ENCODE measurements at regions not wholly inside any gene's neighbourhood (a gene's known extent, or its start where the extent isn't known, plus 50 kb on each side); places are given as distances from the start of the nearest gene placed in this dataset.
"Not testable (repeated sequence)": the region's sequence is repeated elsewhere in the genome, so short reads cannot be mapped to it uniquely, and the experiment has no call there.

DNA sequence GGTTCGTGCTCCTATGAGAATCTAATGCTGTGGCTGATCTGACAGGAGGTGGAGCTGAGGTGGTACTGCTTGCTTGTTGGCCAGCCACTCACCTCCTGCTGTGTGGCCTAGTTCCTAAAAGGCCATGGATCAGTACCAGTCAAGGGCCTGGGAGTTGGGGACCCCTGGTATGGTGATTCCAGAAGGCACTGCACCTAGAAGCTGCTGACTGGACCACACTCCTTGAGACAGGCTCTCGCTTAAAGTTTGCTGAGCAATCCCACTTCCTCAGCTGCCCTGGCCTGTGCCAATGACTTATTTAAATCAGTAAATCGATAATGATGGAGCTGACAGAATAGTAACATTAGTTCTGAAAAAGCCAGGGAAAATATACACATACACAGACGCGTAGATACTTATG lies 98.6 kb upstream of the LYZL2 start:
- Histone ChIP-seq H3K27ac (no peak overlapping the region), H3K9me3 (no peaks in the 10 kb centered on the region), H3K4me1 (peaks cover 0 to 6% (median 1%) of the 10 kb centered on the region in 4 donors), H3K27me3 (no peaks in the 10 kb centered on the region), H3K36me3 (no peaks in the 10 kb centered on the region), H3K4me3 (no peak overlapping the region)
- no peak for ATAC-seq (ENCODE audit: low FRiP score in 2 of 2)
- WGBS, 2 donors, result 90 to 95% methylated on average over 5 of the region's 5 CpGs
- no peak for DNase-seq
- TF ChIP-seq POLR2A (IDR thresholded peaks at IDR 0.05) (no peak), POLR2AphosphoS5 (IDR thresholded peaks at IDR 0.05) (no peak), EP300 (IDR thresholded peaks at IDR 0.05) (no peak)
- TF ChIP-seq, protein P1, sequence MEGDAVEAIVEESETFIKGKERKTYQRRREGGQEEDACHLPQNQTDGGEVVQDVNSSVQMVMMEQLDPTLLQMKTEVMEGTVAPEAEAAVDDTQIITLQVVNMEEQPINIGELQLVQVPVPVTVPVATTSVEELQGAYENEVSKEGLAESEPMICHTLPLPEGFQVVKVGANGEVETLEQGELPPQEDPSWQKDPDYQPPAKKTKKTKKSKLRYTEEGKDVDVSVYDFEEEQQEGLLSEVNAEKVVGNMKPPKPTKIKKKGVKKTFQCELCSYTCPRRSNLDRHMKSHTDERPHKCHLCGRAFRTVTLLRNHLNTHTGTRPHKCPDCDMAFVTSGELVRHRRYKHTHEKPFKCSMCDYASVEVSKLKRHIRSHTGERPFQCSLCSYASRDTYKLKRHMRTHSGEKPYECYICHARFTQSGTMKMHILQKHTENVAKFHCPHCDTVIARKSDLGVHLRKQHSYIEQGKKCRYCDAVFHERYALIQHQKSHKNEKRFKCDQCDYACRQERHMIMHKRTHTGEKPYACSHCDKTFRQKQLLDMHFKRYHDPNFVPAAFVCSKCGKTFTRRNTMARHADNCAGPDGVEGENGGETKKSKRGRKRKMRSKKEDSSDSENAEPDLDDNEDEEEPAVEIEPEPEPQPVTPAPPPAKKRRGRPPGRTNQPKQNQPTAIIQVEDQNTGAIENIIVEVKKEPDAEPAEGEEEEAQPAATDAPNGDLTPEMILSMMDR (IDR thresholded peaks at IDR 0.05), result no peak

DNA sequence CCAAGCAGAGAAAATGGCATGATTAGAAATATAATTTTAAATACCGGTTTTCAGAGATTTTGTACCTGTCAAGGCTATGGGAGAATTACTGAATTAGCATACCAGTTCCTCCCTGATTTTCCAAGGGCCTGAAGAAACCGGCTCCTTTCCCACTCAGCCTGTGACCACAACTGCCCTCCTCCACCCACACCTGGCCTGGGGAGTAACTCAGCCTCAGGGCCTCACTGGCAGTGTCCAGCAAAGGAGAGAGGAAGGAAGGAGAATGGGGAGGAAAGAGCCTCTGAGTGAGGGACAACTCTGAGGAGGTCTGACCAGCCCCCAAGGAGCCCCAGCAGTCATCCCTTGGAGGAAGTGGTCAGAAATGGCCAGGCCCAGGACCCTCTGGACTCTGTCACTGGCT lies 98.0 kb upstream of the LYZL2 start:
- no peaks in the 10 kb centered on the region for H3K9me3 ChIP-seq
- H3K36me3 ChIP-seq, result no peaks in the 10 kb centered on the region
- ATAC-seq (ENCODE audit: low FRiP score in 2 of 2) (no peak), DNase-seq (no peak)
- TF ChIP-seq, protein P1 (IDR thresholded peaks at IDR 0.05), result no peak
- TF ChIP-seq EP300 (IDR thresholded peaks at IDR 0.05) (no peak), POLR2AphosphoS5 (IDR thresholded peaks at IDR 0.05) (no peak), POLR2A (IDR thresholded peaks at IDR 0.05) (no peak)
- 73 to 85% methylated on average over 2 of the region's 2 CpGs for WGBS, 2 donors
- no peak overlapping the region for H3K4me3 ChIP-seq
- no peaks in the 10 kb centered on the region for H3K27me3 ChIP-seq
- H3K27ac ChIP-seq, result no peak overlapping the region
- H3K4me1 ChIP-seq, result peaks cover 0 to 6% (median 1%) of the 10 kb centered on the region in 4 donors

DNA sequence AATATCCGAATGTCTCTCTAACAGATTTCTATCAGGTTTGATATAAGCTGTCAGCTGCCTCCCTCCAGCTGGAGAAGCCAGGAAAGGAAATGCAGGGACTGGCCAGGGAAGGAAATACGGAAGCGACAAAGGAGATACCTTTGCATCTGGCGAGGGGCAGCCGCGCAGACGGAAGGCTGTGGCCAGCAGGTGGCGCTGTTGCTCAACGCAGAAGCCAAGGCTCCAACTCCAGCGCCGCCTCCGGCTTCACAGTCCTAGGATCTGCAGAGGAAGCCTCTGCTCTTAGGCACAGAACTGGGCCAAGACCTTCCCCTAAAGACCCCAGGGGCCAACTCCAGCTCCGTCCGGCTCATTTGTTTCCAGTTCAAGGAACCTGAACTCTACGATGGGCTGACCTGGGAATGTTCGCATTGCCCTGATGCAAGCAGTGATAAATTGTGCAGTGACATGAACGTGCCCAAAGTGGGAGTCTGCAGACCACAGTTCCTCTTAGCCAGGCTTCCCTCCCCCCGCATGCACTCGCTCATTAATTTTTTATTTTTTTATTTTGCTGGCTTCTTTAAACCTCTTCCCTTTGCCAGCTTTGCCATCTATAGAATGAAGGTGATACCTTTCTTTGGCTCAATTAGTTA lies 97.3 kb upstream of the LYZL2 start:
- not testable (repeated sequence) for H3K27ac ChIP-seq, H3K27me3 ChIP-seq, H3K36me3 ChIP-seq, H3K9me3 ChIP-seq, H3K4me3 ChIP-seq, H3K4me1 ChIP-seq
- WGBS, 2 donors, result 7 to 8% methylated on average over 12 to 19 of the region's 19 CpGs
- peak; percentile 88 to 95 for ATAC-seq (ENCODE audit: low FRiP score in 2 of 2)
- DNase-seq, result peak; percentile 82 to 94
- TF ChIP-seq, protein P1 (IDR thresholded peaks at IDR 0.05), result peak in 4 of 6 experiments; percentile 22 to 59 (median 50)

DNA sequence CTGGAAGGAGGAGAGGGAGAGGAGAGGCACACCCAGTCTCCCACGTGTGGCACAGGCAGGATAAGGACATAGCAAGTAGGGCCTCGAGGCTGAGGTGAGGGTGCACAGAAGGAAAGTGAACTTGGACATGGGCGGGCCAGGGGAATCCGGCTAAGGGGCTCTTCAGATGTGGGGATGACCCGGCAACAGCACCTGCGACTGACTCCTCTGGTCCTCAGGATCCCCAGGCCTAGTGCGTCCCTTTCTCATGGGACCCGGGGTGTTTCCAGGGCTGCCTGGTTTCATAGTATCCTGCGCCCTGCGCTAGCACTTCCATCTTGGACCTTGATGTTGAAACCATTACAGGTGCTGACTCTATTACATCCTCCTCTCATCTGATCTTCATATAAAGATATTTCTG lies 96.1 kb upstream of the LYZL2 start:
- ATAC-seq (ENCODE audit: low FRiP score in 2 of 2), result no peak
- Histone ChIP-seq H3K9me3 (no peaks in the 10 kb centered on the region), H3K27me3 (no peaks in the 10 kb centered on the region), H3K36me3 (no peaks in the 10 kb centered on the region), H3K27ac (no peak overlapping the region), H3K4me3 (no peak overlapping the region), H3K4me1 (peaks cover 0 to 6% (median 1%) of the 10 kb centered on the region in 4 donors)
- TF ChIP-seq POLR2AphosphoS5 (IDR thresholded peaks at IDR 0.05), result no peak
- TF ChIP-seq EP300 (IDR thresholded peaks at IDR 0.05), result no peak
- no peak for TF ChIP-seq POLR2A (IDR thresholded peaks at IDR 0.05)
- TF ChIP-seq, protein P1 (IDR thresholded peaks at IDR 0.05), result no peak
- WGBS, 2 donors, result 88% methylated on average over 8 to 10 of the region's 10 CpGs
- DNase-seq, result no peak

DNA sequence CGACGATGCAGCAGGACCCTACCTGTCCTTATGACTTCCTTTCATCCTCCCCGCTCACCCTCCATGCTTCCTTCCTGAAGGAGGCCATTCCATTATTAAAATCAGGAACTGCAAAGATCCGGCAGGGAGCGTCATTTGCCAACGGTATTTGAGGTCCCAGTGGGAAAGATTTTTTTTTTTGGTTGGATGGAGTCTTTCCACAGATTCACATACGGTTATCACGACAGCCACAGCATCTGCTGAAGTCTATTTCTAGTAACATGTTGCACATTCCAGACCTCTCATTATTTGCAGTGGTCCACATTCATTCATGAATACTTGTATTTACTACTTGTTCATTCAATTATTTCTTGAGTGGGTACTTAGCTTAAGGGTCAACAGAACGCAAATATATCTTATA lies 94.7 kb upstream of the LYZL2 start:
- DNase-seq, result no peak
- Histone ChIP-seq H3K27me3 (no peaks in the 10 kb centered on the region), H3K4me3 (no peak overlapping the region), H3K36me3 (no peaks in the 10 kb centered on the region), H3K9me3 (no peaks in the 10 kb centered on the region), H3K27ac (no peak overlapping the region), H3K4me1 (peaks cover 0 to 6% (median 1%) of the 10 kb centered on the region in 4 donors)
- no peak for ATAC-seq (ENCODE audit: low FRiP score in 2 of 2)
- TF ChIP-seq, protein P1 (IDR thresholded peaks at IDR 0.05), result no peak
- no peak for TF ChIP-seq POLR2A (IDR thresholded peaks at IDR 0.05)
- TF ChIP-seq POLR2AphosphoS5 (IDR thresholded peaks at IDR 0.05), result no peak
- TF ChIP-seq EP300 (IDR thresholded peaks at IDR 0.05), result no peak
- 54 to 63% methylated on average over 9 of the region's 9 CpGs for WGBS, 2 donors
